H1 (cell line): ENCODE measurements at regions not wholly inside any gene's neighbourhood (a gene's known extent, or its start where the extent isn't known, plus 50 kb on each side); places are given as distances from the start of the nearest gene placed in this dataset.

Source experiments
- CTCF ChIA-PET: fragments of 300-600 bp; sonication (Branson Sonifier 250); formaldehyde crosslinking; loops from one replicate; lab custom pipeline; 2021; ENCODE audit not compliant: partially characterized antibody; lab: Charles Lee
- POLR2A ChIA-PET: fragments of 300-600 bp; sonication (Branson Sonifier 250); formaldehyde crosslinking; loops from one replicate; lab custom pipeline; 2021; ENCODE audit warnings: inconsistent platforms; ENCODE audit not compliant: partially characterized antibody; lab: Charles Lee
- DNase-seq, 2 experiments: peaks; one replicate each; pipeline versions ENCODE4 v3.0.0 to v3.0.0-alpha.2; 2010 to 2022; ENCODE audit warnings: low spot score in 2 of 2, low read depth in 1 of 2, mixed read lengths in 1 of 2
- FAIRE-seq: peaks from 2 replicates; lab custom pipeline; 2011; peaks lifted over from hg19 to GRCh38; lab: Jason Lieb, UNC
- H2AFZ ChIP-seq: 2 replicates; pipeline ENCODE4 v1.8.1; 2012; ENCODE audit warnings: low read length, inconsistent platforms
- H2AK5ac ChIP-seq: 2 replicates; pipeline ENCODE4 v1.6.1; 2013; ENCODE audit warnings: low read depth, low read length
- H2BK120ac ChIP-seq: replicated peaks from 2 replicates; pipeline ENCODE3; 2013; ENCODE audit warnings: low read depth, low read length, inconsistent platforms
- H2BK12ac ChIP-seq: 2 replicates; pipeline ENCODE4 v1.6.1; 2013; ENCODE audit warnings: low read depth, low read length
- H2BK15ac ChIP-seq: 2 replicates; pipeline ENCODE4 v1.6.1; 2013; ENCODE audit warnings: low read length
- H2BK20ac ChIP-seq: 2 replicates; pipeline ENCODE4 v1.6.1; 2013; ENCODE audit warnings: low read length
- H2BK5ac ChIP-seq: 2 replicates; pipeline ENCODE4 v1.6.1; 2013; ENCODE audit warnings: low read depth, low read length
- H3K14ac ChIP-seq: 2 replicates; pipeline ENCODE4 v1.6.1; 2013; ENCODE audit warnings: inconsistent platforms; ENCODE audit not compliant: insufficient read length
- H3K18ac ChIP-seq: 2 replicates; pipeline ENCODE4 v1.6.1; 2013; ENCODE audit warnings: low read length; ENCODE audit errors: extremely low read depth
- H3K23ac ChIP-seq: 2 replicates; pipeline ENCODE4 v1.6.1; 2013; ENCODE audit warnings: inconsistent platforms; ENCODE audit not compliant: insufficient read length
- H3K23me2 ChIP-seq: 2 replicates; pipeline ENCODE4 v1.6.1; 2013; ENCODE audit warnings: low read depth, low read length
- H3K27ac ChIP-seq: 2 replicates; pipeline ENCODE4 v1.6.1; 2011; ENCODE audit warnings: low read depth, low read length, inconsistent platforms
- H3K27me3 ChIP-seq, 4 experiments: replicated peaks in 1 of 4; 1 replicate in 1 of 4; 2 replicates in 3 of 4; pipeline versions ENCODE4 v1.6.1 to v1.8.1; 2011 to 2013; ENCODE audit warnings: low read length in 3 of 4, mild to moderate bottlenecking in 3 of 4, inconsistent platforms in 2 of 4, mixed read lengths in 2 of 4, moderate library complexity in 1 of 4; ENCODE audit not compliant: control insufficient read depth in 3 of 4, insufficient read depth in 3 of 4; ENCODE audit errors: extremely low read depth in 1 of 4
- H3K36me3 ChIP-seq, 4 experiments: 2 replicates each; pipeline versions ENCODE4 v1.6.1 to v1.8.1; 2011 to 2013; ENCODE audit warnings: mild to moderate bottlenecking in 4 of 4, low read length in 3 of 4, moderate library complexity in 2 of 4, control low read depth in 1 of 4, inconsistent platforms in 1 of 4; ENCODE audit not compliant: insufficient read depth in 4 of 4, control insufficient read depth in 2 of 4
- H3K4ac ChIP-seq: replicated peaks from 2 replicates; pipeline ENCODE3; 2013; ENCODE audit warnings: low read length, low read depth, mixed read lengths, inconsistent platforms; ENCODE audit not compliant: insufficient read length
- H3K4me1 ChIP-seq, 4 experiments: replicated peaks in 1 of 4; 1 replicate in 1 of 4; 2 replicates in 3 of 4; pipeline versions ENCODE4 v1.6.1 to v1.8.1; 2011 to 2013; ENCODE audit warnings: low read length in 3 of 4, inconsistent platforms in 2 of 4, mixed read lengths in 1 of 4; ENCODE audit not compliant: insufficient read depth in 4 of 4, control insufficient read depth in 3 of 4
- H3K4me2 ChIP-seq, 2 experiments: 2 replicates each; pipeline versions ENCODE4 v1.6.1 to v1.8.1; 2011 to 2013; ENCODE audit warnings: low read depth in 2 of 2, low read length in 2 of 2, control low read depth in 1 of 2, inconsistent platforms in 1 of 2, mild to moderate bottlenecking in 1 of 2; ENCODE audit not compliant: insufficient read depth in 1 of 2
- H3K4me3 ChIP-seq, 4 experiments: fragments of 200-600, 300-600 bp in 1 of 4; sonication (generic), shearing (Covaris generic), sonication (Bioruptor Twin) in 1 of 4; 2 replicates each; pipeline versions ENCODE4 v1.5.1 to v1.8.1; 2011 to 2016; ENCODE audit warnings: low read length in 4 of 4, low read depth in 3 of 4, control low read depth in 2 of 4, inconsistent platforms in 2 of 4, mild to moderate bottlenecking in 2 of 4, mixed read lengths in 1 of 4, moderate library complexity in 1 of 4; ENCODE audit not compliant: insufficient read depth in 2 of 4; ENCODE audit errors: extremely low read depth in 1 of 4
- H3K56ac ChIP-seq: replicated peaks from 2 replicates; pipeline ENCODE3; 2013; ENCODE audit warnings: low read depth, mild to moderate bottlenecking, mixed read lengths, low read length, inconsistent platforms; ENCODE audit not compliant: insufficient read length
- H3K79me1 ChIP-seq: 2 replicates; pipeline ENCODE4 v1.6.1; 2013; ENCODE audit warnings: low read depth, low read length, control low read depth
- H3K79me2 ChIP-seq, 2 experiments: 2 replicates each; pipeline versions ENCODE4 v1.6.1 to v1.8.1; 2012 to 2013; ENCODE audit warnings: low read length in 2 of 2, mild to moderate bottlenecking in 2 of 2, inconsistent platforms in 1 of 2; ENCODE audit not compliant: insufficient read depth in 2 of 2, control insufficient read depth in 1 of 2
- H3K9ac ChIP-seq, 4 experiments: replicated peaks in 1 of 4; 1 replicate in 1 of 4; 2 replicates in 3 of 4; pipeline versions ENCODE4 v1.6.1 to v1.8.1; 2011 to 2013; ENCODE audit warnings: low read depth in 3 of 4, low read length in 3 of 4, control low read depth in 2 of 4, mild to moderate bottlenecking in 2 of 4, moderate library complexity in 2 of 4, inconsistent platforms in 1 of 4; ENCODE audit errors: extremely low read depth in 1 of 4
- H3K9me3 ChIP-seq, 2 experiments: 2 replicates each; pipeline versions ENCODE4 v1.6.1 to v1.8.1; 2012 to 2013; ENCODE audit warnings: mild to moderate bottlenecking in 2 of 2, moderate library complexity in 2 of 2, control low read depth in 1 of 2, inconsistent platforms in 1 of 2, low read depth in 1 of 2, low read length in 1 of 2, mixed read lengths in 1 of 2; ENCODE audit not compliant: insufficient read depth in 2 of 2
- H4K20me1 ChIP-seq, 2 experiments: replicated peaks in 1 of 2; 2 replicates each; pipeline versions ENCODE3 to v1.8.1; 2011 to 2013; ENCODE audit warnings: inconsistent platforms in 2 of 2, low read length in 2 of 2, mild to moderate bottlenecking in 1 of 2; ENCODE audit not compliant: insufficient read depth in 2 of 2, control insufficient read depth in 1 of 2
- H4K5ac ChIP-seq: 2 replicates; pipeline ENCODE4 v1.6.1; 2013; ENCODE audit warnings: low read length, low read depth, mixed read lengths, inconsistent platforms; ENCODE audit not compliant: insufficient read length
- H4K8ac ChIP-seq: 2 replicates; pipeline ENCODE4 v1.8.0; 2013; ENCODE audit warnings: mild to moderate bottlenecking, moderate library complexity, low read length, inconsistent platforms; ENCODE audit not compliant: insufficient read depth; ENCODE audit errors: extremely low read depth
- H4K91ac ChIP-seq: replicated peaks from 2 replicates; pipeline ENCODE3; 2013; ENCODE audit warnings: low read length, mixed read lengths, inconsistent platforms; ENCODE audit not compliant: insufficient read length
- ATF2 ChIP-seq: IDR thresholded peaks from 2 replicates; pipeline ENCODE4 v1.6.1; 2012; ENCODE audit warnings: low read length, inconsistent platforms
- BACH1 ChIP-seq: IDR thresholded peaks from 2 replicates; pipeline ENCODE4 v1.6.1; 2012; ENCODE audit warnings: low read length, improper control_type of control experiment
- CBX5 ChIP-seq: fragments of 300-800, 300-1000 bp; sonication (generic); IDR thresholded peaks from 2 replicates; pipeline ENCODE4 v1.7.1; 2016; ENCODE audit warnings: antibody characterized with exemption, low read length, low read depth
- CHD2 ChIP-seq: IDR thresholded peaks from 2 replicates; pipeline ENCODE4 v1.6.1; 2012; ENCODE audit warnings: low read length, improper control_type of control experiment
- CREB1 ChIP-seq: IDR thresholded peaks from 2 replicates; pipeline ENCODE4 v1.6.1; 2012; ENCODE audit warnings: inconsistent platforms
- CTBP2 ChIP-seq: IDR thresholded peaks from 2 replicates; pipeline ENCODE4 v1.7.0; 2011; ENCODE audit warnings: borderline replicate concordance, mild to moderate bottlenecking, moderate library complexity, mixed read lengths, low read length; ENCODE audit not compliant: insufficient read depth, insufficient read length
- EZH2 ChIP-seq: fragments of 200-600 bp; sonication (generic); IDR thresholded peaks from 2 replicates; pipeline ENCODE4 v1.7.1; 2012; ENCODE audit warnings: low read depth, mild to moderate bottlenecking, moderate library complexity, low read length, inconsistent platforms; ENCODE audit not compliant: severe bottlenecking
- GTF2F1 ChIP-seq: IDR thresholded peaks from 2 replicates; pipeline ENCODE4 v1.6.1; 2012; ENCODE audit warnings: low read depth, low read length, improper control_type of control experiment, borderline replicate concordance
- HDAC2 ChIP-seq, 2 experiments: fragments of 300-600 bp in 1 of 2; sonication (generic) in 1 of 2; IDR thresholded peaks; 2 replicates each; pipeline ENCODE4 v1.6.1; 2011 to 2012; ENCODE audit warnings: low read depth in 2 of 2, low read length in 2 of 2, mild to moderate bottlenecking in 2 of 2, moderate library complexity in 2 of 2, borderline replicate concordance in 1 of 2, inconsistent platforms in 1 of 2
- HDAC6 ChIP-seq: IDR thresholded peaks from one replicate; pipeline ENCODE4 v1.7.1; 2012; ENCODE audit warnings: low read depth, mild to moderate bottlenecking, inconsistent platforms, low read length, moderate library complexity
- POLR2AphosphoS5 ChIP-seq: IDR thresholded peaks from 2 replicates; pipeline ENCODE4 v1.6.1; 2011; ENCODE audit warnings: low read depth, low read length
- SIX5 ChIP-seq: IDR thresholded peaks from 2 replicates; pipeline ENCODE4 v1.6.1; 2011; ENCODE audit warnings: mild to moderate bottlenecking, low read depth, low read length
- SP4 ChIP-seq: IDR thresholded peaks from 2 replicates; pipeline ENCODE4 v1.6.1; 2012; ENCODE audit warnings: low read length, inconsistent platforms
- SUZ12 ChIP-seq: fragments of 200-600 bp; sonication (generic); IDR thresholded peaks from 2 replicates; pipeline ENCODE4 v1.6.1; 2012; ENCODE audit warnings: mild to moderate bottlenecking, inconsistent platforms, low read length, moderate library complexity, mixed read lengths
- TCF12 ChIP-seq: IDR thresholded peaks from 2 replicates; pipeline ENCODE4 v1.6.1; 2011; ENCODE audit warnings: low read depth, mild to moderate bottlenecking, low read length
- WGBS, 2 experiments: shearing (Covaris generic) in 1 of 2; methylation state at CpG; one replicate each; pipeline versions ENCODE4 v1.1.6 to v1.1.7; 2013 to 2015; ENCODE audit warnings: low lambda C conversion rate in 2 of 2, mixed read lengths in 2 of 2, inconsistent platforms in 1 of 2, low coverage in 1 of 2, missing lambda C conversion rate in 1 of 2; ENCODE audit not compliant: insufficient replicate concordance in 2 of 2, insufficient coverage in 1 of 2, insufficient read length in 1 of 2; ENCODE audit errors: extremely low coverage in 1 of 2, missing lambda C conversion rate in 1 of 2; 5-methylcytosine and 5-hydroxymethylcytosine counted together

DNA sequence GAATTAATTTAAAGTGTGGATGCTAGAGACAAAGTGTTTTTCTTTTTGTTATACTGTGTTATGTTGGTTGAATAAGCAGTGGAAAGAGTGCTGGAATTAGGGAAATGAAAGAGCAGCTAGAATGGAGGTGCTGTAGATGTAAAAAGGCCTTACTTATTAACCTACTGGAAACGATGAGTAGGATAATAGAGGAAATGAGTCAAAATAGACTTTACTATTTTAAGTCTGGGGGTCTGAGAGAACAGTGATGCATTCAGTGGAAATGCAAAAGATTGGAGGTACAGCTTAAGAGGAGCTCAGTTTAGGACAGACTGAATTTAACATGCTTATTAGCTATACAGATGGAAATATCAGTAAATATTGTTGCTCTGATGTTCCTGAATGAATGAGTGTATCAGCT, 674.0 kb downstream of the OTOL1 start:
- no peak overlapping the region for H3K4ac ChIP-seq
- H2BK120ac ChIP-seq = no peak overlapping the region
- no peak overlapping the region for H3K9ac ChIP-seq
- H3K23ac ChIP-seq = no peak overlapping the region
- H4K8ac ChIP-seq = no peak overlapping the region
- H3K23me2 ChIP-seq = no peaks in the 10 kb centered on the region; the same call in 1 of the 2 replicates
- H3K4me1 ChIP-seq = no peaks in the 10 kb centered on the region
- no peak overlapping the region for H3K4me2 ChIP-seq
- no peak overlapping the region for H2BK15ac ChIP-seq
- no peak overlapping the region for H2BK5ac ChIP-seq
- no peaks in the 10 kb centered on the region for H3K27me3 ChIP-seq
- H2BK20ac ChIP-seq = no peak overlapping the region
- no peaks in the 10 kb centered on the region for H3K79me1 ChIP-seq
- H3K36me3 ChIP-seq = no peaks in the 10 kb centered on the region
- no peaks in the 10 kb centered on the region for H4K20me1 ChIP-seq
- no peak overlapping the region for H4K91ac ChIP-seq
- H4K5ac ChIP-seq = no peak overlapping the region
- H3K27ac ChIP-seq = no peak overlapping the region
- ChIA-PET POLR2A (no interaction called here), CTCF (no interaction called here)
- H2BK12ac ChIP-seq = no peak overlapping the region
- H2AFZ ChIP-seq = no peak overlapping the region
- no peak overlapping the region for H3K56ac ChIP-seq
- H3K9me3 ChIP-seq = no peaks in the 10 kb centered on the region
- no peak overlapping the region for H3K4me3 ChIP-seq
- FAIRE-seq (no peak), DNase-seq (no peak)
- no peak overlapping the region for H3K18ac ChIP-seq
- H3K14ac ChIP-seq = no peak overlapping the region
- no peaks in the 10 kb centered on the region for H3K79me2 ChIP-seq
- WGBS, 2 experiments = 89% methylated on average over 1 of the region's 1 CpG; no CpG with 5 or more reads in 1 of the 2 experiments
- no peak overlapping the region for H2AK5ac ChIP-seq
- no peak for TF ChIP-seq CREB1
- no peak for TF ChIP-seq POLR2AphosphoS5
- no peak for TF ChIP-seq BACH1
- TF ChIP-seq HDAC6 = no peak
- TF ChIP-seq TCF12 = no peak
- no peak for TF ChIP-seq SIX5
- TF ChIP-seq HDAC2 (IDR thresholded peaks at IDR 0.05; ENCODE audit: borderline replicate concordance in 1 of 2, low read depth in 2 of 2, low read length in 2 of 2) = no peak
- no peak for TF ChIP-seq SUZ12
- TF ChIP-seq CTBP2 = no peak
- no peak for TF ChIP-seq ATF2
- no peak for TF ChIP-seq CBX5
- no peak for TF ChIP-seq EZH2
- TF ChIP-seq SP4 = no peak
- TF ChIP-seq GTF2F1 = no peak
- no peak for TF ChIP-seq CHD2
